COLO668 (cell line): ENCODE measurements at regions not wholly inside any gene's neighbourhood (a gene's known extent, or its start where the extent isn't known, plus 50 kb on each side); places are given as distances from the start of the nearest gene placed in this dataset.
"Not testable (repeated sequence)": the region's sequence is repeated elsewhere in the genome, so short reads cannot be mapped to it uniquely, and the experiment has no call there.

Experiments
- DNase-seq: peaks from one replicate; lab custom pipeline; 2025; ENCODE audit not compliant: unreplicated experiment; lab: John Stamatoyannopoulos, UW

GRCh38 chr2:51322613-51323012 is 290.7 kb upstream of the NRXN1 start:
- no peak for DNase-seq

- DNase-seq, result no peak
These were observed 272.4 kb upstream of the NRXN1 start for GRCh38 chr2:51304311-51304710.

GRCh38 chr2:51301381-51301780 is 269.4 kb upstream of the NRXN1 start:
- no peak for DNase-seq

GRCh38 chr2:51299370-51299769 is 267.4 kb upstream of the NRXN1 start:
- no peak for DNase-seq

- no peak for DNase-seq
These were observed 265.6 kb upstream of the NRXN1 start for GRCh38 chr2:51297488-51297887.

GRCh38 chr2:51293566-51294200 is 261.8 kb upstream of the NRXN1 start:
- DNase-seq, result no peak

- no peak for DNase-seq
These were observed 260.0 kb upstream of the NRXN1 start for GRCh38 chr2:51291762-51292551.

GRCh38 chr2:51290725-51291124 is 258.8 kb upstream of the NRXN1 start:
- no peak for DNase-seq

- DNase-seq, result no peak
These were observed 257.1 kb upstream of the NRXN1 start for GRCh38 chr2:51289045-51289444.

GRCh38 chr2:51268191-51268590 is 236.3 kb upstream of the NRXN1 start:
- no peak for DNase-seq

GRCh38 chr2:51265539-51265938 is 233.6 kb upstream of the NRXN1 start:
- DNase-seq, result no peak

GRCh38 chr2:51263951-51264350 is 232.0 kb upstream of the NRXN1 start:
- DNase-seq, result no peak

- DNase-seq, result not testable (repeated sequence)
These were observed 231.2 kb upstream of the NRXN1 start for GRCh38 chr2:51263101-51263500.

GRCh38 chr2:51258301-51258700 is 226.4 kb upstream of the NRXN1 start:
- no peak for DNase-seq

GRCh38 chr2:51256736-51257135 is 224.8 kb upstream of the NRXN1 start:
- DNase-seq, result no peak

- no peak for DNase-seq
These were observed 219.4 kb upstream of the NRXN1 start for GRCh38 chr2:51251356-51251755.

- no peak for DNase-seq
These were observed 215.4 kb upstream of the NRXN1 start for GRCh38 chr2:51247252-51247805.

GRCh38 chr2:51243892-51244535 is 212.1 kb upstream of the NRXN1 start:
- DNase-seq, result no peak

GRCh38 chr2:51237626-51238271 is 205.8 kb upstream of the NRXN1 start:
- DNase-seq, result no peak

- DNase-seq, result no peak
These were observed 200.1 kb upstream of the NRXN1 start for GRCh38 chr2:51232027-51232426.

GRCh38 chr2:51231071-51231470 is 199.1 kb upstream of the NRXN1 start:
- no peak for DNase-seq
